H9 (cell line): ENCODE measurements at regions not wholly inside any gene's neighbourhood (a gene's known extent, or its start where the extent isn't known, plus 50 kb on each side); places are given as distances from the start of the nearest gene placed in this dataset.

ENCODE experiments used
- DNase-seq: peaks from one replicate; pipeline ENCODE4 v3.0.0-alpha.2; 2017
- H2AFZ ChIP-seq: one replicate; pipeline ENCODE4 v1.6.1; 2013; ENCODE audit warnings: mild to moderate bottlenecking, low read length, control low read depth, moderate library complexity
- H2AK5ac ChIP-seq: 2 replicates; pipeline ENCODE4 v1.6.1; 2013; ENCODE audit warnings: low read length, control low read depth, mixed read lengths; ENCODE audit not compliant: insufficient read length
- H2BK120ac ChIP-seq: one replicate; pipeline ENCODE4 v1.6.1; 2013; ENCODE audit warnings: low read depth, mild to moderate bottlenecking, low read length, control low read depth, inconsistent platforms; ENCODE audit not compliant: poor library complexity, severe bottlenecking
- H2BK12ac ChIP-seq: 2 replicates; pipeline ENCODE4 v1.6.1; 2013; ENCODE audit warnings: low read length, control low read depth, mixed read lengths, low read depth; ENCODE audit not compliant: insufficient read length
- H2BK15ac ChIP-seq: 2 replicates; pipeline ENCODE4 v1.6.1; 2013; ENCODE audit warnings: low read depth, low read length, control low read depth
- H2BK20ac ChIP-seq: one replicate; pipeline ENCODE4 v1.6.1; 2013; ENCODE audit warnings: low read depth, mild to moderate bottlenecking, low read length, control low read depth, inconsistent platforms; ENCODE audit not compliant: poor library complexity, severe bottlenecking
- H2BK5ac ChIP-seq: 2 replicates; pipeline ENCODE4 v1.6.1; 2013; ENCODE audit warnings: low read length, control low read depth, mixed read lengths; ENCODE audit not compliant: insufficient read length
- H3K14ac ChIP-seq: 2 replicates; pipeline ENCODE4 v1.6.1; 2013; ENCODE audit warnings: low read length, control low read depth; ENCODE audit not compliant: insufficient read depth
- H3K18ac ChIP-seq: 2 replicates; pipeline ENCODE4 v1.6.1; 2013; ENCODE audit warnings: low read depth, mild to moderate bottlenecking, mixed read lengths, low read length, control low read depth; ENCODE audit not compliant: insufficient read length
- H3K23ac ChIP-seq: 2 replicates; pipeline ENCODE4 v1.6.1; 2013; ENCODE audit warnings: low read length, control low read depth, mixed read lengths, low read depth; ENCODE audit not compliant: insufficient read length
- H3K23me2 ChIP-seq: 2 replicates; pipeline ENCODE4 v1.6.1; 2013; ENCODE audit warnings: low read depth, mild to moderate bottlenecking, mixed read lengths, low read length, control low read depth; ENCODE audit not compliant: insufficient read length, poor library complexity, severe bottlenecking
- H3K27ac ChIP-seq: 2 replicates; pipeline ENCODE4 v1.5.1; 2013; ENCODE audit warnings: low read length, control low read depth, mixed read lengths, low read depth; ENCODE audit not compliant: insufficient read length
- H3K27me3 ChIP-seq: 2 replicates; pipeline ENCODE4 v1.6.1; 2013; ENCODE audit warnings: low read length, control low read depth, inconsistent platforms; ENCODE audit not compliant: insufficient read depth
- H3K4ac ChIP-seq: 2 replicates; pipeline ENCODE4 v1.6.1; 2013; ENCODE audit warnings: low read depth, mild to moderate bottlenecking, control low read depth, inconsistent platforms, low read length, moderate library complexity
- H3K4me1 ChIP-seq: 2 replicates; pipeline ENCODE4 v1.6.1; 2013; ENCODE audit warnings: low read length, control low read depth, inconsistent platforms; ENCODE audit not compliant: insufficient read depth
- H3K4me2 ChIP-seq: 2 replicates; pipeline ENCODE4 v1.6.1; 2013; ENCODE audit warnings: low read length, control low read depth, mixed read lengths; ENCODE audit not compliant: insufficient read length, insufficient read depth
- H3K56ac ChIP-seq: 2 replicates; pipeline ENCODE4 v1.6.1; 2013; ENCODE audit warnings: low read depth, mild to moderate bottlenecking, mixed read lengths, low read length, control low read depth; ENCODE audit not compliant: insufficient read length
- H3K79me1 ChIP-seq: 2 replicates; pipeline ENCODE4 v1.6.1; 2013; ENCODE audit warnings: low read depth, mild to moderate bottlenecking, moderate library complexity, low read length, control low read depth, inconsistent platforms; ENCODE audit not compliant: insufficient read depth, poor library complexity, severe bottlenecking
- H3K79me2 ChIP-seq: 2 replicates; pipeline ENCODE4 v1.6.1; 2013; ENCODE audit warnings: low read length, control low read depth, inconsistent platforms; ENCODE audit not compliant: insufficient read depth
- H3K9ac ChIP-seq: 2 replicates; pipeline ENCODE4 v1.6.1; 2013; ENCODE audit warnings: low read length, control low read depth, mixed read lengths; ENCODE audit not compliant: insufficient read length; ENCODE audit errors: extremely low read depth
- H3K9me3 ChIP-seq: one replicate; pipeline ENCODE4 v1.6.1; 2013; ENCODE audit warnings: low read depth, low read length, inconsistent platforms; ENCODE audit not compliant: control insufficient read depth
- H3T11ph ChIP-seq: one replicate; pipeline ENCODE4 v1.6.1; 2013; ENCODE audit warnings: mild to moderate bottlenecking, low read length, control low read depth, inconsistent platforms
- H4K20me1 ChIP-seq: one replicate; pipeline ENCODE4 v1.6.1; 2013; ENCODE audit not compliant: control insufficient read depth, insufficient read length, insufficient read depth
- H4K5ac ChIP-seq: 2 replicates; pipeline ENCODE4 v1.6.1; 2013; ENCODE audit warnings: low read depth, mild to moderate bottlenecking, mixed read lengths, low read length, control low read depth; ENCODE audit not compliant: insufficient read length
- H4K8ac ChIP-seq: replicated peaks from 2 replicates; pipeline ENCODE4 v1.6.1; 2013; ENCODE audit warnings: low read length, control low read depth, mixed read lengths, low read depth; ENCODE audit not compliant: insufficient read length
- H4K91ac ChIP-seq: 2 replicates; pipeline ENCODE4 v1.6.1; 2013; ENCODE audit warnings: low read depth, mild to moderate bottlenecking, moderate library complexity, mixed read lengths, low read length, control low read depth; ENCODE audit not compliant: insufficient read length
- H3K27ac Mint-ChIP-seq, 3 experiments: 2 replicates in 2 of 3; 3 replicates in 1 of 3; pipeline ENCODE4 v1.8.0; 2020 to 2021; ENCODE audit warnings: mixed read lengths in 3 of 3, mild to moderate bottlenecking in 1 of 3, moderate library complexity in 1 of 3
- H3K27me3 Mint-ChIP-seq: 2 replicates; pipeline ENCODE4 v1.8.0; 2021; ENCODE audit warnings: low read depth, mild to moderate bottlenecking, moderate library complexity, mixed read lengths
- H3K36me3 Mint-ChIP-seq, 3 experiments: 2 replicates in 2 of 3; 3 replicates in 1 of 3; pipeline ENCODE4 v1.8.0; 2020 to 2021; ENCODE audit warnings: low read depth in 3 of 3, mixed read lengths in 3 of 3; ENCODE audit not compliant: insufficient read depth in 1 of 3
- H3K4me1 Mint-ChIP-seq, 2 experiments: 2 replicates each; pipeline ENCODE4 v1.8.0; 2020; ENCODE audit warnings: mixed read lengths in 2 of 2
- H3K4me3 Mint-ChIP-seq, 2 experiments: 2 replicates in 1 of 2; 3 replicates in 1 of 2; pipeline ENCODE4 v1.8.0; 2020 to 2021; ENCODE audit warnings: mild to moderate bottlenecking in 2 of 2, mixed read lengths in 2 of 2, moderate library complexity in 1 of 2
- H3K9me3 Mint-ChIP-seq, 2 experiments: 2 replicates in 1 of 2; 3 replicates in 1 of 2; pipeline ENCODE4 v1.8.0; 2020; ENCODE audit warnings: mild to moderate bottlenecking in 2 of 2, mixed read lengths in 2 of 2, moderate library complexity in 1 of 2
- TF ChIP-seq, protein P1 (sequence below): fragments of 200-600 bp; sonication (generic); conservative IDR thresholded peaks from 3 replicates; pipeline ENCODE4 v1.8.0; 2021; ENCODE audit warnings: antibody characterized with exemption, mild to moderate bottlenecking

DNA sequence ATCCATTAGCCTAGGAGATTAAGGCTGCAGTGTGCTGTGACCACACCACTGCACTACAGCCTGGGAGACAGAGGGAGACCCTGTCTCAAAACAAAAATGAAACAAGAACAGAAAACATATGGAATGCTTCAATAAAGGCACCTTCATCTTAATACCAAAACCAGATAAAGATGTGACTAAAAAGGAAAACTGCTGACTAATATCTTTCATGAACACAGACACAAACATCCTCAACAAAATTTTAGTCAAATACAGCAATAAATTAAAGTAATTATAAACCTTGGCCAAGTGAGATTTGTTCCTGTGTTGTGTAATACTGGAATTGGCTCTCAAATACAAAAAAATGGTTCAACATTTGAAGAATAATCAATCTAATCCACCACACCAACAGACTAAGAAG is 103.5 kb downstream of the PRR20E start:
- no peak overlapping the region for H2BK120ac ChIP-seq
- H3K23me2 ChIP-seq = no peaks in the 10 kb centered on the region
- H4K8ac ChIP-seq = no peak overlapping the region
- no peak overlapping the region for H3K14ac ChIP-seq
- Mint-ChIP-seq H3K27me3 (no peaks in the 10 kb centered on the region; the same call in 1 of the 2 replicates), H3K4me1 (no peaks in the 10 kb centered on the region), H3K9me3 (peaks cover 0 to 2% of the 10 kb centered on the region in 2 experiments; a peak in 2 of 5 replicates), H3K27ac (no peak overlapping the region), H3K4me3 (no peak overlapping the region), H3K36me3 (peaks cover 0 to 4% (median 0%) of the 10 kb centered on the region in 3 experiments; a peak in 1 of 7 replicates)
- TF ChIP-seq, protein P1, sequence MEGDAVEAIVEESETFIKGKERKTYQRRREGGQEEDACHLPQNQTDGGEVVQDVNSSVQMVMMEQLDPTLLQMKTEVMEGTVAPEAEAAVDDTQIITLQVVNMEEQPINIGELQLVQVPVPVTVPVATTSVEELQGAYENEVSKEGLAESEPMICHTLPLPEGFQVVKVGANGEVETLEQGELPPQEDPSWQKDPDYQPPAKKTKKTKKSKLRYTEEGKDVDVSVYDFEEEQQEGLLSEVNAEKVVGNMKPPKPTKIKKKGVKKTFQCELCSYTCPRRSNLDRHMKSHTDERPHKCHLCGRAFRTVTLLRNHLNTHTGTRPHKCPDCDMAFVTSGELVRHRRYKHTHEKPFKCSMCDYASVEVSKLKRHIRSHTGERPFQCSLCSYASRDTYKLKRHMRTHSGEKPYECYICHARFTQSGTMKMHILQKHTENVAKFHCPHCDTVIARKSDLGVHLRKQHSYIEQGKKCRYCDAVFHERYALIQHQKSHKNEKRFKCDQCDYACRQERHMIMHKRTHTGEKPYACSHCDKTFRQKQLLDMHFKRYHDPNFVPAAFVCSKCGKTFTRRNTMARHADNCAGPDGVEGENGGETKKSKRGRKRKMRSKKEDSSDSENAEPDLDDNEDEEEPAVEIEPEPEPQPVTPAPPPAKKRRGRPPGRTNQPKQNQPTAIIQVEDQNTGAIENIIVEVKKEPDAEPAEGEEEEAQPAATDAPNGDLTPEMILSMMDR = no peak
- H2BK20ac ChIP-seq = no peak overlapping the region
- no peak overlapping the region for H3K9ac ChIP-seq
- no peak overlapping the region for H3K18ac ChIP-seq
- no peak overlapping the region for H4K91ac ChIP-seq
- no peak overlapping the region for H2BK12ac ChIP-seq
- no peak overlapping the region for H3K27ac ChIP-seq
- no peak overlapping the region for H3K56ac ChIP-seq
- H3K9me3 ChIP-seq = no peaks in the 10 kb centered on the region
- H2AK5ac ChIP-seq = no peak overlapping the region
- H4K5ac ChIP-seq = no peak overlapping the region
- no peak overlapping the region for H2BK5ac ChIP-seq
- no peaks in the 10 kb centered on the region for H3K4me1 ChIP-seq
- H3K4me2 ChIP-seq = no peak overlapping the region
- H4K20me1 ChIP-seq = no peaks in the 10 kb centered on the region
- no peak overlapping the region for H3K4ac ChIP-seq
- no peaks in the 10 kb centered on the region for H3K79me1 ChIP-seq
- DNase-seq = no peak
- H2BK15ac ChIP-seq = no peak overlapping the region
- H3K79me2 ChIP-seq = no peaks in the 10 kb centered on the region
- no peak overlapping the region for H3K23ac ChIP-seq
- no peak overlapping the region for H2AFZ ChIP-seq
- no peaks in the 10 kb centered on the region for H3K27me3 ChIP-seq
- no peak overlapping the region for H3T11ph ChIP-seq
